ENCODE measurements at regions not wholly inside any gene's neighbourhood (a gene's known extent, or its start where the extent isn't known, plus 50 kb on each side); places are given as distances from the start of the nearest gene placed in this dataset.

- Histone ChIP-seq H3K9me3 (ENCODE audit: control insufficient read depth in 2 of 3, insufficient read depth in 1 of 3, low read length in 3 of 3) (no peaks in the 10 kb centered on the region), H3K9ac (ENCODE audit: low read length in 3 of 3) (no peak overlapping the region), H3K4me3 (ENCODE audit: low read length in 3 of 3) (no peak overlapping the region), H3K4me1 (ENCODE audit: control insufficient read depth in 2 of 3, insufficient read depth in 2 of 3, low read depth in 1 of 3, low read length in 3 of 3) (no peaks in the 10 kb centered on the region), H3K27ac (ENCODE audit: low read depth in 2 of 2, low read length in 2 of 2) (no peak overlapping the region), H3K36me3 (ENCODE audit: control insufficient read depth in 2 of 3, insufficient read depth in 3 of 3, low read length in 3 of 3) (no peaks in the 10 kb centered on the region), H3K27me3 (ENCODE audit: control insufficient read depth, insufficient read depth, low read length) (no peaks in the 10 kb centered on the region)
- no peak for TF ChIP-seq CTCF (IDR thresholded peaks at IDR 0.05; ENCODE audit: borderline replicate concordance, extremely low read depth, insufficient read depth)
- FAIRE-seq (no peak), DNase-seq (no peak)
- intact Hi-C loops (cut with DNase I) = no loop called here
Observed at GRCh38 chr2:145316496-145316895, 796.6 kb upstream of the ZEB2 start.

GRCh38 chr2:145315053-145315452 lies 795.1 kb upstream of the ZEB2 start:
- DNase-seq = no peak
- intact Hi-C loops (cut with DNase I) = no loop called here
- Histone ChIP-seq H3K4me1 (ENCODE audit: control insufficient read depth in 2 of 3, insufficient read depth in 2 of 3, low read depth in 1 of 3, low read length in 3 of 3) (no peaks in the 10 kb centered on the region), H3K4me3 (ENCODE audit: low read length in 3 of 3) (no peak overlapping the region), H3K36me3 (ENCODE audit: control insufficient read depth in 2 of 3, insufficient read depth in 3 of 3, low read length in 3 of 3) (no peaks in the 10 kb centered on the region), H3K9ac (ENCODE audit: low read length in 3 of 3) (no peak overlapping the region), H3K27ac (ENCODE audit: low read depth in 2 of 2, low read length in 2 of 2) (no peak overlapping the region), H3K27me3 (ENCODE audit: control insufficient read depth, insufficient read depth, low read length) (no peaks in the 10 kb centered on the region), H3K9me3 (ENCODE audit: control insufficient read depth in 2 of 3, insufficient read depth in 1 of 3, low read length in 3 of 3) (no peaks in the 10 kb centered on the region)
- FAIRE-seq = no peak
- TF ChIP-seq CTCF (IDR thresholded peaks at IDR 0.05; ENCODE audit: borderline replicate concordance, extremely low read depth, insufficient read depth) = no peak

DNA sequence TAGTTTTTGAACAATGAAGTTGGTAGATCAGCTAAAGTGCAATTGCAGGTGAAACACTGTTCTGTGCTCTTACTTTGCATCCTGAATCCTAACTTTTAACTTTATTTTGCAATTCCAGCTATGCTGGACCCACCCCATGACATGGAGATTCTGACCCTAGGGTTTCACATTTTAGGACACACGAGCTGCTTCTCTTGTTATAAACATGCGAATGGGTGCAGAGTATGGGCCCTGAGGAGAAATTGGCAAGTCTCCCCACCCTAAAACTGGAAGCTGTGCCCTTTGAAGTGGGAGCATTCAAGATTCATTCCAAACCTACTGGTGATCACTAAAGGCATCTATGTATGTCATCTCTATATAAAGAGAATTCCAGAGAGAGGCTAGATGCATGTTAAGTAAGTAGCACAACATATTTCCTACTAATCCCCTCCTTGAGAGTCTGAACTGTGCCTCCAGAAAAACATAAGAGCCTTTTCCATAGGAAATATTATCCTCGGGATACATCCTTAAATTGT lies 794.3 kb upstream of the ZEB2 start:
- intact Hi-C loops (cut with DNase I) = no loop called here
- FAIRE-seq = no peak
- no peak overlapping the region for H3K27ac ChIP-seq (ENCODE audit: low read depth in 2 of 2, low read length in 2 of 2)
- H3K27me3 ChIP-seq (ENCODE audit: control insufficient read depth, insufficient read depth, low read length) = no peaks in the 10 kb centered on the region
- no peak for DNase-seq
- H3K4me3 ChIP-seq (ENCODE audit: low read length in 3 of 3) = no peak overlapping the region
- H3K36me3 ChIP-seq (ENCODE audit: control insufficient read depth in 2 of 3, insufficient read depth in 3 of 3, low read length in 3 of 3) = no peaks in the 10 kb centered on the region
- H3K9ac ChIP-seq (ENCODE audit: low read length in 3 of 3) = no peak overlapping the region
- H3K4me1 ChIP-seq (ENCODE audit: control insufficient read depth in 2 of 3, insufficient read depth in 2 of 3, low read depth in 1 of 3, low read length in 3 of 3) = no peaks in the 10 kb centered on the region
- no peak for TF ChIP-seq CTCF (IDR thresholded peaks at IDR 0.05; ENCODE audit: borderline replicate concordance, extremely low read depth, insufficient read depth)
- H3K9me3 ChIP-seq (ENCODE audit: control insufficient read depth in 2 of 3, insufficient read depth in 1 of 3, low read length in 3 of 3) = no peaks in the 10 kb centered on the region

DNA sequence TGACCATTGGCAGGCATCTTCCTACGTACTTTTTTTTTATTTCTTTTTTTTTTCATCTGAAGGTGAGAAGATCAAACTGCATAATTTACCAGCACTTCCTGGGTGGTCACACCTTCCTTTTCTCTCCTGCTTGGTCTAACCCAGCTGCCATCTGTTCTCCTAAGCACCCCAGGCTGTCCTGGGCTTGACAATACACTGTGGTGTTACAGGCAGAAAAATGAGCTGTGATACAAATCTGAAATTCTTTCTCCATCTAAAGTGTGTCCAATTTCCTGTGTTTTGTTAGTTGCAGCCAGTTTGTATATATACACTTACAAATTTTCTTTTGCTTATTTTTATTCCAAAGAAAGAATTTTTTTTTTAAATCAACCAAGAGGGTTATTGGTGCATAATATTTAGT lies 786.0 kb upstream of the ZEB2 start:
- H3K9me3 ChIP-seq (ENCODE audit: control insufficient read depth in 2 of 3, insufficient read depth in 1 of 3, low read length in 3 of 3) = no peaks in the 10 kb centered on the region
- no peak overlapping the region for H3K4me3 ChIP-seq (ENCODE audit: low read length in 3 of 3)
- intact Hi-C loops (cut with DNase I) = no loop called here
- no peaks in the 10 kb centered on the region for H3K27me3 ChIP-seq (ENCODE audit: control insufficient read depth, insufficient read depth, low read length)
- FAIRE-seq (no peak), DNase-seq (no peak)
- H3K4me1 ChIP-seq (ENCODE audit: control insufficient read depth in 2 of 3, insufficient read depth in 2 of 3, low read depth in 1 of 3, low read length in 3 of 3) = no peaks in the 10 kb centered on the region
- no peak overlapping the region for H3K9ac ChIP-seq (ENCODE audit: low read length in 3 of 3)
- no peak for TF ChIP-seq CTCF (IDR thresholded peaks at IDR 0.05; ENCODE audit: borderline replicate concordance, extremely low read depth, insufficient read depth)
- no peak overlapping the region for H3K27ac ChIP-seq (ENCODE audit: low read depth in 2 of 2, low read length in 2 of 2)
- H3K36me3 ChIP-seq (ENCODE audit: control insufficient read depth in 2 of 3, insufficient read depth in 3 of 3, low read length in 3 of 3) = no peaks in the 10 kb centered on the region

All from kidney (tissue), 13 donors.